ENCODE measurements at regions not wholly inside any gene's neighbourhood (a gene's known extent, or its start where the extent isn't known, plus 50 kb on each side); places are given as distances from the start of the nearest gene placed in this dataset.

DNA sequence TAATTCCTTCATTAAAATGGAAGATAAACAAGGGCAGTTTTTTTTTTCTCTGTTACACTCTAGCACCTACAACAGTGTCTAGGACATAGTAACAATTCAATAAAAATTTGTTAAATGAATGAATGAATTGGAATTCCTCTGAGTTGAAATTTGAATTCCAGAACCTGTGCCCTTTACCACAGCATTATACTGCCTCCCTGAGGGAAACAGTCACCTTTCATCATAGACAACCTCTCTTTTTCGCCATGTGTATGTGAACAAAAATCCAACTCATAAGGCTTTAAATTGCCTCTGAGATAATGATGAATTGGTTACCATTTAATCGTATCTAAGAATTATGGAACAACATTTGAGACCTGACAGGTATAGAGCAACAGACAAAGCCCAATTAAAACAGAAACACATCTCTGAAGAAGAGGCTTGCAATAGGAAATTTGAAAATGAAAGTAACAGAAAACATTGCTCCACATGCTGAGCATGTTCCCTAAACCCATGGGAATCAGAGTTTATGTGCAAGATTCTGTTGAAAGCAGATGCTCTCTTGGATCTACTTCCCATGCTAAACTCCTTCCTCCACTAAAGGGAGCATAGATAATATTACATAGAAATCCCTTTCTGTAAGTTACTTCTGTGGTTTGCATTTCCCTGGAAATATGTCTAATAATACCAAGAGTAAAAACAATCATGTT lies 657.8 kb downstream of the GALC start:
- Histone ChIP-seq H3K4me1 (replicated peaks; ENCODE audit: insufficient read depth) (no peaks in the 10 kb centered on the region), H3K27ac (no peak overlapping the region), H3F3A (ENCODE audit: insufficient read depth, low read depth) (no peaks in the 10 kb centered on the region), H3K27me3 (ENCODE audit: insufficient read depth, low read depth) (no peaks in the 10 kb centered on the region), H2AFZ (no peak overlapping the region), H4K20me1 (ENCODE audit: insufficient read depth) (no peaks in the 10 kb centered on the region), H3K4me3 (no peak overlapping the region), H3K9me3 (ENCODE audit: insufficient read depth, low read depth) (no peaks in the 10 kb centered on the region), H3K4me2 (no peak overlapping the region), H3K79me2 (ENCODE audit: low read depth) (no peaks in the 10 kb centered on the region), H3K36me3 (ENCODE audit: low read depth) (no peaks in the 10 kb centered on the region), H3K9me2 (ENCODE audit: insufficient read depth) (no peaks in the 10 kb centered on the region)
- intact Hi-C loops (cut with micrococcal nuclease; ENCODE audit: unreplicated experiment): no loop called here
- TF ChIP-seq, protein P1, sequence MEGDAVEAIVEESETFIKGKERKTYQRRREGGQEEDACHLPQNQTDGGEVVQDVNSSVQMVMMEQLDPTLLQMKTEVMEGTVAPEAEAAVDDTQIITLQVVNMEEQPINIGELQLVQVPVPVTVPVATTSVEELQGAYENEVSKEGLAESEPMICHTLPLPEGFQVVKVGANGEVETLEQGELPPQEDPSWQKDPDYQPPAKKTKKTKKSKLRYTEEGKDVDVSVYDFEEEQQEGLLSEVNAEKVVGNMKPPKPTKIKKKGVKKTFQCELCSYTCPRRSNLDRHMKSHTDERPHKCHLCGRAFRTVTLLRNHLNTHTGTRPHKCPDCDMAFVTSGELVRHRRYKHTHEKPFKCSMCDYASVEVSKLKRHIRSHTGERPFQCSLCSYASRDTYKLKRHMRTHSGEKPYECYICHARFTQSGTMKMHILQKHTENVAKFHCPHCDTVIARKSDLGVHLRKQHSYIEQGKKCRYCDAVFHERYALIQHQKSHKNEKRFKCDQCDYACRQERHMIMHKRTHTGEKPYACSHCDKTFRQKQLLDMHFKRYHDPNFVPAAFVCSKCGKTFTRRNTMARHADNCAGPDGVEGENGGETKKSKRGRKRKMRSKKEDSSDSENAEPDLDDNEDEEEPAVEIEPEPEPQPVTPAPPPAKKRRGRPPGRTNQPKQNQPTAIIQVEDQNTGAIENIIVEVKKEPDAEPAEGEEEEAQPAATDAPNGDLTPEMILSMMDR (conservative IDR thresholded peaks at IDR 0.05): no peak
- no peak for TF ChIP-seq EZH2 (IDR thresholded peaks at IDR 0.05; ENCODE audit: low read depth)
- BruUV-seq (replicated peaks): no TSS peak
- DNase-seq: no peak
- ChIA-PET CTCF (no interaction called here), POLR2A (ENCODE audit: unreplicated experiment) (no interaction called here)

DNA sequence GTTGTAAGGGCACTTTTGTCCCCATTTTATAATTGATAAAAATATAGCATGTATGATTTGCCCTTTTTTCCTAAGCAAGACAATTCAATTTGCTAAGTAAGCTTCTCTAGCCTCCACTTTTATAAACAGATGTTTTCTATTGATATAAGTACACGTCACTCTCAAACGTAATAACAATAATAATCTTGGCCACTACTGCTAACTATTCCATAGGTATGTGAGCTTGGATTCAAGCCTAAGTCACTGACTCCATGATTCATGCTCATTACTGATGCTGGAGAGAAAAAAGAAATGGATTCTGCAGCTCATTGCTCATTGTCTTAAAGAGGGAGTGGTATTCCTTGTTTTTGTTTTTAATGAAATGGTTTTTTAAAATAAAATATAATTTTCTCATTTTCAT lies 661.0 kb downstream of the GALC start:
- no TSS peak for BruUV-seq (replicated peaks)
- Histone ChIP-seq H3K4me2 (no peak overlapping the region), H4K20me1 (ENCODE audit: insufficient read depth) (no peaks in the 10 kb centered on the region), H3K9me3 (ENCODE audit: insufficient read depth, low read depth) (no peaks in the 10 kb centered on the region), H3K4me1 (replicated peaks; ENCODE audit: insufficient read depth) (no peaks in the 10 kb centered on the region), H3K9me2 (ENCODE audit: insufficient read depth) (no peaks in the 10 kb centered on the region), H3K27me3 (ENCODE audit: insufficient read depth, low read depth) (no peaks in the 10 kb centered on the region), H3K79me2 (ENCODE audit: low read depth) (no peaks in the 10 kb centered on the region), H2AFZ (no peak overlapping the region), H3K36me3 (ENCODE audit: low read depth) (no peaks in the 10 kb centered on the region), H3K27ac (no peak overlapping the region), H3F3A (ENCODE audit: insufficient read depth, low read depth) (no peaks in the 10 kb centered on the region), H3K4me3 (no peak overlapping the region)
- CTCF ChIA-PET: no interaction called here
- intact Hi-C loops (cut with micrococcal nuclease; ENCODE audit: unreplicated experiment): no loop called here
- DNase-seq: no peak
- TF ChIP-seq EZH2 (IDR thresholded peaks at IDR 0.05; ENCODE audit: low read depth): no peak
- TF ChIP-seq, protein P1 (conservative IDR thresholded peaks at IDR 0.05): no peak
- POLR2A ChIA-PET (ENCODE audit: unreplicated experiment): no interaction called here

DNA sequence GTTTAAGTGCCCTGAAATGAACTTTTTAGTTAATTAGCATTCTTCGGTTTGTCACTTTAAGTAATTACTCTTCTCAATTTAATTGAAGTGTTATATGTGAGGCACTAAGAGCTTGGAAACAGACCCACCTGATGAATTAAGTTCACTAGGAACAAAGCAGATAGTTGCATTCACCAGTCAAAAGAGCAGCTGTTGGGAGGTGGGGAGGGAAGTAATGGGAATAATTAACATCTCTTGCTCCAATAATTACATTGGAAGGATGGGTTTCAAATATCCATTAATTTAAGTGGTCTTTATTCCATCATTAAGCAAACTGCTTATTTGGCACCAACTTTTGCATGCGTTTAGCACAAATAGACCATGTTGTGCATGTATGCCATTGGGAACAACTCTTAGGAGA lies 667.2 kb downstream of the GALC start:
- ChIA-PET CTCF (no interaction called here), POLR2A (ENCODE audit: unreplicated experiment) (no interaction called here)
- DNase-seq: no peak
- Histone ChIP-seq H3K4me2 (no peak overlapping the region), H3K79me2 (ENCODE audit: low read depth) (no peaks in the 10 kb centered on the region), H3K4me3 (no peak overlapping the region), H4K20me1 (ENCODE audit: insufficient read depth) (no peaks in the 10 kb centered on the region), H3K9me2 (ENCODE audit: insufficient read depth) (no peaks in the 10 kb centered on the region), H3K36me3 (ENCODE audit: low read depth) (no peaks in the 10 kb centered on the region), H3K27ac (no peak overlapping the region), H3K27me3 (ENCODE audit: insufficient read depth, low read depth) (no peaks in the 10 kb centered on the region), H3F3A (ENCODE audit: insufficient read depth, low read depth) (no peaks in the 10 kb centered on the region), H3K4me1 (replicated peaks; ENCODE audit: insufficient read depth) (no peaks in the 10 kb centered on the region), H2AFZ (no peak overlapping the region), H3K9me3 (ENCODE audit: insufficient read depth, low read depth) (no peaks in the 10 kb centered on the region)
- no TSS peak for BruUV-seq (replicated peaks)
- TF ChIP-seq EZH2 (IDR thresholded peaks at IDR 0.05; ENCODE audit: low read depth): no peak
- TF ChIP-seq, protein P1 (conservative IDR thresholded peaks at IDR 0.05): no peak
- intact Hi-C loops (cut with micrococcal nuclease; ENCODE audit: unreplicated experiment): no loop called here

Measured in PC-9 (cell line).